Choroid plexus epithelial cell (primary cell): ENCODE measurements at regions not wholly inside any gene's neighbourhood (a gene's known extent, or its start where the extent isn't known, plus 50 kb on each side); places are given as distances from the start of the nearest gene placed in this dataset.
"Not testable (repeated sequence)": the region's sequence is repeated elsewhere in the genome, so short reads cannot be mapped to it uniquely, and the experiment has no call there.

ENCODE experiments used
- DNase-seq: peaks from one replicate; pipeline ENCODE4 v3.0.0-alpha.2; 2010; ENCODE audit warnings: low read depth
- H3K4me3 ChIP-seq: 2 replicates; pipeline ENCODE4 v1.5.1; 2011; ENCODE audit warnings: low read depth, mild to moderate bottlenecking, control low read depth, low read length, moderate library complexity
- CTCF ChIP-seq: conservative IDR thresholded peaks from 2 replicates; pipeline ENCODE4 v1.5.1; 2011; ENCODE audit warnings: low read depth, mild to moderate bottlenecking, control low read depth, inconsistent platforms, low read length, moderate library complexity

GRCh38 chr3:162721736-162722135 lies 1225.1 kb downstream of the OTOL1 start:
- TF ChIP-seq CTCF = no peak
- peak; percentile 12 for DNase-seq
- H3K4me3 ChIP-seq = no peak overlapping the region

GRCh38 chr3:162722337-162722736 lies 1225.7 kb downstream of the OTOL1 start:
- TF ChIP-seq CTCF = no peak
- DNase-seq = no peak
- no peak overlapping the region for H3K4me3 ChIP-seq

GRCh38 chr3:162722796-162723195 lies 1226.2 kb downstream of the OTOL1 start:
- DNase-seq = not testable (repeated sequence)

GRCh38 chr3:162729686-162730085 lies 1233.1 kb downstream of the OTOL1 start:
- no peak overlapping the region for H3K4me3 ChIP-seq
- no peak for DNase-seq
- no peak for TF ChIP-seq CTCF

More at GRCh38 chr3:162722796-162723195, 1226.2 kb downstream of the OTOL1 start:
- H3K4me3 ChIP-seq = not testable (repeated sequence)

GRCh38 chr3:162731961-162732360 lies 1235.4 kb downstream of the OTOL1 start:
- not testable (repeated sequence) for H3K4me3 ChIP-seq, DNase-seq

- DNase-seq = peak; percentile 47
- no peak overlapping the region for H3K4me3 ChIP-seq
- no peak for TF ChIP-seq CTCF
Observed at GRCh38 chr3:162738784-162739183, 1242.2 kb downstream of the OTOL1 start.

GRCh38 chr3:162740941-162741596 lies 1244.5 kb downstream of the OTOL1 start:
- no peak for TF ChIP-seq CTCF
- H3K4me3 ChIP-seq = no peak overlapping the region
- DNase-seq = no peak

- H3K4me3 ChIP-seq = no peak overlapping the region
- no peak for DNase-seq
Observed at GRCh38 chr3:162742159-162742717, 1245.6 kb downstream of the OTOL1 start.

More at GRCh38 chr3:162742159-162742717, 1245.6 kb downstream of the OTOL1 start:
- TF ChIP-seq CTCF = no peak
